Hindlimb muscle (tissue), 1 donor: ENCODE measurements at regions not wholly inside any gene's neighbourhood (a gene's known extent, or its start where the extent isn't known, plus 50 kb on each side); places are given as distances from the start of the nearest gene placed in this dataset.
"Not testable (repeated sequence)": the region's sequence is repeated elsewhere in the genome, so short reads cannot be mapped to it uniquely, and the experiment has no call there.

Experiments used
- DNase-seq: peaks from one replicate; pipeline ENCODE4 v3.0.0-alpha.2; 2013

GRCh38 chr5:174491761-174492350 is 232.5 kb upstream of the MSX2 start:
- DNase-seq = no peak

GRCh38 chr5:174493530-174493929 is 230.9 kb upstream of the MSX2 start:
- no peak for DNase-seq

GRCh38 chr5:174497939-174498338 is 226.4 kb upstream of the MSX2 start:
- not testable (repeated sequence) for DNase-seq

- not testable (repeated sequence) for DNase-seq
Observed at GRCh38 chr5:174498575-174498974, 225.8 kb upstream of the MSX2 start.

- no peak for DNase-seq
Observed at GRCh38 chr5:174500636-174501035, 223.7 kb upstream of the MSX2 start.

DNA sequence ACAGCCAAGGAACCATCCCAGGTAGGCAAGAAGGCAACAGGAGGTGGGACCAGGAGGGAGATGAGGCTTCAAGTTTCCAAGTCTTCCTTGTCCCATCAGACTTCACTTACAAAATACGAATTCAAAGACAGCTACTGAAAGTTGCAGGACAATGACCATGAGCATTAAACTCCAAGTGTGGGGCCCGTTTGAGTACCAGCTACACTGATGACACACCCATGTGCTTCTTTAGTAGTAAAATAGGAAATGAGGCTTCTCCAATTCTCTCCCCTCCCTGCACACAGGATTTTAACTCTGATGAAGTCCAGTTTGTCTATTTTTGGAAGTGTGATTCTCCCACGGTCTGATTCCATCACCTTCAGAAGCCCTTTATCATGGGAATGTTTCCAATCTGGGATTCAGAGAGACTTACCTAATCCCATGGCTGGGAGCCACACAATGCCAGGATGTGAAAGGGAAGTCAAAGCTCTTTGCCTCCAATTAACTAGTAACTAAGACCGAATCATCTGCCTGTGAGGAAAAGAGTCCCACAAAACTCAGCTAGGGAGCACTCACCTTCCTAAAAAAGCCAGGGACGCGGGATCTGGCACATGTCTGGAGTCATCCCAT is 222.8 kb upstream of the MSX2 start:
- DNase-seq = no peak

DNA sequence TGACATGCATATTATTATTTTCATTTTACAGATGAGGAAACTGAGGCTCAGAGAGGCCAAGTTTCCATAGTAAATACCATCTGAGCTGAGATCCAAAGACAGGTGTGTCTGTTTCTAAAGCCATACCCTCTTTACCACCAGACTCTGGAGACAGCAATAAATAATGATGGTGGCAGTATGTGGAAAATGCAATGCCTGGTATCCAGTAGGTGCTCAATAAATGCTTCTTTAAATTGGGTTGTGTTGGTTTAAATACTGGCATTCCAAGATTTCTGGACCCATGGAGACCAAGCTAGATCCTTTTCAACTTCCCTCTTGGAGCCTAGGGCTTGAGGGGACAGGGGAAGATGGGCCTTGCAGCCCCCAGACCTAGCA is 221.3 kb upstream of the MSX2 start:
- no peak for DNase-seq

DNA sequence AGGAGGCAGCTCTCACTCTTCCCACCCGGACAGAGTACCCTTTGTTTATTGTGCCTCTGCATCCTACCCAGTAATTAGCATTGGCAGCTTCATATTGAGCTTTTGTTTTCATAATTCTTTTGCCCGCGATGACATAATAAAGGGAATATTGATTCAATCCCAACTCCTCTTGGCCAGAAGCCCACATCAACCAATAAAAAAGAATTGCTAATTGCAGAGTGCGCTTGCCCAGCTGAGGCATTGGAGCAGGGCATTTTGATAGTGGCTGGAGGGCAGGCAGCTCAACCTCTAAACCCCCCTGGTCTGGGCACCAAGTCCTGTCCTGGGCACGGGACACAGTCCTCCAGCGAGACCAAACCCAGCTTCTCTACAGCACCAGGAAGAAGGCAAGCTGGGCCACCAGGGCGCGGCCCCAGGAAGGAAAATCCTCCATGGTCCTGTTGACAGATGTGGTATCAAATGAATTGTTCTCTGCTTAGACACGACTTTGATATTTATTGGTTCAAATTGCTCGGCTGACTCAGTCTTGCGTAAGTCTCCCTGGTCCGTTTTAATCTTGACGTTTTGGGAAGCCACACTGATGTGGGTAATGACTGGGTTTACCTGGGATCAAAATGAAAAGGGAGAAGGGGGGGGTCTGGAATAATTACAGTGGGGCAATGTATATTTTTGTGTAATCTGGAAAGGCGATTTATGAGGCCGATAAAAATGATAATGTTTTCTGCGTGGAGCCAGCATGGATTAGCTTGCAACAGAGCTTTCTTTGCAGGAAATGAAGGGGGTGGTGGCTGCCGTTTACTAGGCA is 220.7 kb upstream of the MSX2 start:
- DNase-seq = no peak

DNA sequence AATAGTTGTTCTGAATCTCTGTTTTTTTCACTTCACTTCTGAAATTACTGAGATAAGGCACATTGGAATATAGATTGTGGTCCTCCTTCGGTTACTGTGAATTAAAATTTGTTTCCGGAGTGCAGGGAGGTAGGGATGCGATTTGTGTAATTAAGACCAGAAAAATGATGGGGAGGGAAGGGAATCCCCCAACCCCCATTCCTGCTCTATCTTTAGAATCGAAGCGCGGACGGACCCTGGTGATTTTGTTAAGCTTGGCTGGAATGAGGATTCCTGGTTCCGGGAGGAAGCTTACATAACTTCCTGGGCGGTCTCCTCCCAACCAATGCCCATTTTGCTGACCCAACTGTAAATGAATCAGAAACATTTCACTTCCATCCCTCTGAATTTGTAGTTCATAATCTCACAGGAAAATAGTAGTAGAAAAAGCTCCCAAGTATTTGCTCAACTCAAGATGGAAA is 220.1 kb upstream of the MSX2 start:
- DNase-seq = no peak

GRCh38 chr5:174505621-174506020 is 218.8 kb upstream of the MSX2 start:
- DNase-seq = no peak

GRCh38 chr5:174510782-174511453 is 213.5 kb upstream of the MSX2 start:
- not testable (repeated sequence) for DNase-seq

- no peak for DNase-seq
Observed at GRCh38 chr5:174511714-174512253, 212.6 kb upstream of the MSX2 start.

DNA sequence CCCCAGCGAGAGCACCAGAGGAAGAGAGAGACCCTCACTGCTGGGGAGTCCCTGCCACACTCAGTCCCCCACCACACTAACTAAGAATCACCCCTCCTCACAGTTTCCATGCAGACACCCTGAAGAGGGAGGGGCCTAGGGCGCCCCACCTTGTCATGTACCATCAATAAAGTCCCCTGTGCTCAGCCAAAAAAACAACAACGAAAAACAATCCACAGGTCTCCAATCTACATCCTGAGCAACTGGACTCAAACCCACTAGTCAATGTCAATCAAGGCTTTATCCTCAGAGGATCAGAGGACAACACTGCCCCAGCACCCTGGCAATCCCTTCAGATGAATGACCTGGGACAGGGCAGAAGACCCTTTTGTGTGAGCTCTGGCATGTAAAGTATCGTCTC is 210.1 kb upstream of the MSX2 start:
- no peak for DNase-seq

DNA sequence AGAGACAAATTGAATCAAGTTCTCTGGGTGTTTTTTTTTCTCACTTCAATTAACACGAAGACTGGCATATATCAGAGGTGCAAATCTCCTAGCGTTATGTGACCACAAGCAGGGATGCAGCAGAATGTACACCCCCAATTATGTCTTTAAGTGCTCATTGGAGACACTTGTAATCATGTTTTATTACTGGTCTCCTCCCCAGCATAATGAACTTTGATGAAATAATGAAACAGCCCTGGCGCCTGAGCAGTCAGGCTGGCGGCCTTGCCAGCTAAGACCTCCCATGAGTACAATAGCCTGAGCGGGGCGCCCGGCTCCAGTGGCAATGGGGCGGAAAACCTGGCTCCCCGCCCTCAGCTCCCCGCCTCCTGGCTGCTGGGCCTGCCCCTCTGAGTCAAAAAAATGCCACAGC is 209.4 kb upstream of the MSX2 start:
- no peak for DNase-seq

- DNase-seq = no peak
Observed at GRCh38 chr5:174516741-174517140, 207.6 kb upstream of the MSX2 start.

DNA sequence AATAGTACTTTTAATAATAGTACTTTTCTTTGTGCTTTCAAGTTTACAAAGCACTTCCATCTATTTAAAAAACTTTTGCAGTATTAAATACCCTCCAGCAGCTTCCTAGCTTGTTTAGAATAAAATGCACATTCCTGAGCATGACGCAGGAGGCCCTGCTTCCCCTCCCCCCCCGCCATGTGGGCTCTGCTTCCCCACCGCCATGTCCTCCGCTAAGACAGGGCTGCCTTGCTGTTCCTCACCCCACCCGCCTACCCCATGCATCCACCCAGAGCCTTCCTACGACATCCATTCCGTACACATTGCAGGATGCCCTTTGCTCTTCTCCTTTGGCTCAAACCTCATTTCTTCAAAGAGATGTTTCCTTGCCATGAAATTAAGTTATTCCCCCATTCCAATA is 205.9 kb upstream of the MSX2 start:
- no peak for DNase-seq

- DNase-seq = no peak
Observed at GRCh38 chr5:174520420-174521396, 203.7 kb upstream of the MSX2 start.

GRCh38 chr5:174521449-174521848 is 202.9 kb upstream of the MSX2 start:
- no peak for DNase-seq

DNA sequence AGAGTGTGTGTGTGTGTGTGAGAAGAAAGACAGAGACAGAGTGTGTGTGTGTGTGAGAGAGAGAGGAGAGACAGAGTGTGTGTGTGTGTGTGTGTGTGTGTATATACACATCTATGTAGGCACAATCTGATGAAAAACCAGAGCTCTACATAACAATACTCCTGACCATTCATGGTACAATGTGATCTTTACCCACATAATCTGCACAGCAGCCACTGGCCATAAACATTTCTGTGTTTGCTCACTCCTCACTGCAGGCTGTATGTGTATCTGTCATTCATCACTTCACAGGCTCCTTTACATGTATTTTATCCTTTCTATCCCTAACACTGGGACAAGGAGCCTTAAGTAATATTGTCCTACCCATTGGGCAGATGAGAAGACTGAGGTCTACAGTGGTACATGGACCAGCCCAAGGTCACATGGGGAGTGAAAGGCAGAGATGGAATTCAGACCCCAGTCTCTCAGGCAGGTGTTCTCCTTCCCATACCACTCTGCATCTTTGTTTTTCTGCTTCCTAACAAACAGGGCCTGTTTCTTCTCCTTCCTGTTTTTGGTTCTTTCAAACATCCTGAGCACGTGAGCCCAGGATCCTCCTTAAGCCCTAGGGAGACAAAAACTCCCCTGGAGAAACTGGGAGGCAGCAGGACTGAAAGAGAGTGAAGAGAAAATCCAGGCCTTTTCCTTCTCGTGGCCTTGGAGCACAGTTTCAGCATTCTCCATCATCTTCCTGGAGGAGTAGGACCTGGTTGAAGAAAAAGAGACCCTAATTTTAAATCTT is 201.7 kb upstream of the MSX2 start:
- no peak for DNase-seq

- no peak for DNase-seq
Observed at GRCh38 chr5:174523311-174524071, 200.9 kb upstream of the MSX2 start.
